Dedifferentiated amniotic fluid mesenchymal stem cell (primary cell): ENCODE measurements at regions not wholly inside any gene's neighbourhood (a gene's known extent, or its start where the extent isn't known, plus 50 kb on each side); places are given as distances from the start of the nearest gene placed in this dataset.
"Not testable (repeated sequence)": the region's sequence is repeated elsewhere in the genome, so short reads cannot be mapped to it uniquely, and the experiment has no call there.

ENCODE experiments used
- DNase-seq: peaks from one replicate; pipeline ENCODE4 v3.0.0-alpha.2; 2016; ENCODE audit errors: extremely low spot score

- no peak for DNase-seq
Observed at GRCh38 chr16:56013962-56014552, 138.9 kb upstream of the CES5A start.

GRCh38 chr16:56012482-56012811 is 137.3 kb upstream of the CES5A start:
- no peak for DNase-seq

- no peak for DNase-seq
Observed at GRCh38 chr16:56011808-56012481, 136.8 kb upstream of the CES5A start.

- DNase-seq: no peak
Observed at GRCh38 chr16:56005958-56006357, 130.8 kb upstream of the CES5A start.

GRCh38 chr16:55999683-56000082 is 124.5 kb upstream of the CES5A start:
- DNase-seq: no peak

DNA sequence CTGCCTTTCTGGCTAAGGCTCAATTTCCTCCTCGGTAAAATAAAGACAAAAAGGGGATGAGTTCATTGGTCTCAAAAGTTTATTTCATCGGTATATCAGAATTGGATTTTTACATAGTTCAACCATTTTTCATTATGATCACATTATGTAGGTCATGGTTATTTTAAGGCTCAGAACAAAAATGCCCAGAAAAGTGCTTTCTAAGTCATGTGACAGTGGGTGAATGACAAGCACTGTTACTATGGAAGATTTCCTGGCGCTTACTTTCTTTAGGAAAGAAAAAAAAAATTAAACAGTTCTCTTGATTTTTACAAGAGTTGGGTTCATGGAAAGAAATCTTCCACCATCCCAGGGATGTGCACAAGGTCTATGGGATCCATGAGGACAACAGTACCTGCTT is 117.9 kb upstream of the CES5A start:
- no peak for DNase-seq

DNA sequence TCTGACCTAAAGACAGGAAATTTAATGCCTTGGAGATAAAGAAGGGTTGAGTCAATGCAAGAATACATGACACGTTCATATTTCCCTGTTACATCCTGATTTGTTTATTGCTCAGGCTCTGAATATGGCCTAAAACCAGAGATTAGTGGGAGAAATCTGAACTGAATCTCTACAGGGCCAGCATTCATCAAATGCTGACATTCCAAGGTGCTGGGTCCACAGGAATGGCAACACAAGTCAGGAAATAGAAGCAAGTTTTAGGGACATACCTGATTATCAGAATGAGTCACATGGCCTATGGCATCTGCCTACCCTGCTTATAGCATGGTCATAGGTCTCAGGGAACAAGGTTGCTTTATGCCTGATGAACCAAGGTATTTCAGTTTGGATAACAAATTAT is 117.4 kb upstream of the CES5A start:
- no peak for DNase-seq

GRCh38 chr16:55991843-55992242 is 116.7 kb upstream of the CES5A start:
- no peak for DNase-seq

DNA sequence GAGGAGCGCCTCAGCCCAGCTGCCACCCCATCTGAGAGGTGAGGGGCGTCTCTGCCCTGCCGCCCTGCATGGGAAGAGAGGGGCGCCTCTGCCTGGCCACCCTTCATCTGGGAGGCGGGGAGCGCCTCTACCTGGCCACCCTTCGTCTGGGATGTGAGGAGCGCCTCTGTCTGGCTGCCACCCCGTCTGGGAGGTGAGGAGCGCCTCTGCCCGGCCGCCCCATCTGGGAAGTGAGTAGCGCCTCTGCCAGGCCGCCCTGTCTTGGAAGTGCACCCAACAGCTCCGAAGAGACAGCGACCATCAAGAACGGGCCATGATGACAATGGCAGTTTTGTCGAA is 114.4 kb upstream of the CES5A start:
- DNase-seq: no peak

DNA sequence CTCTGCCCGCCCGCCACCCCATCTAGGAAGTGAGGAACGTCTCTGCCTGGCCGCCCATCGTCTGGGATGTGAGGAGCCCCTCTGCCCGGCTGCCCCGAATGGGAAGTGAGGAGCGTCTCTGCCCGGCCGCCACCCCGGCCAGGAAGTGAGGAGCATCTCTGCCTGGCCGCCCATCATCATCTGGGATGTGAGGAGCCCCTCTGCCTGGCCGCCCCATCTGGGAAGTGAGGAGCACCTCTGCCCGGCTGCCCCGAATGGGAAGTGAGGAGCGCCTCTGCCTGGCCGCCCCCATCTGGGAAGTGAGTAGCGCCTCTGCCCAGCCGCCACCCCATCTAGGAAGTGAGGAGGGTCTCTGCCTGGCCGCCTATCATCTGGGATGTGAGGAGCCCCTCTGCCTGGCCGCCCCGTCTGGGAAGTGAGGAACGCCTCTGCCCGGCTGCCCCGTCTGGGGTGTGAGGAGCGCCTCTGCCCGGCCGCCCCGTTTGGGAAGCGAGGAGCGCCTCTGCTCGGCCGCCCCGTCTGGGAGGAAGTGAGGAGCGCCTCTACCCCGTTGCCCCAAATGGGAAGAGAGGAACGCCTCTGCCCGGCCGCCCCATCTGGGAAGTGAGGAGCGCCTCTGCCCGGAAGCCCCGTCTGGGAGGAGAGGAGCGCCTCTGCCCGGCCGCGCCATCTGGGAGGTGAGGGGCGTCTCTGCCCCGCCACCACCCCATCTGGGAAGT is 113.8 kb upstream of the CES5A start:
- DNase-seq: not testable (repeated sequence)

DNA sequence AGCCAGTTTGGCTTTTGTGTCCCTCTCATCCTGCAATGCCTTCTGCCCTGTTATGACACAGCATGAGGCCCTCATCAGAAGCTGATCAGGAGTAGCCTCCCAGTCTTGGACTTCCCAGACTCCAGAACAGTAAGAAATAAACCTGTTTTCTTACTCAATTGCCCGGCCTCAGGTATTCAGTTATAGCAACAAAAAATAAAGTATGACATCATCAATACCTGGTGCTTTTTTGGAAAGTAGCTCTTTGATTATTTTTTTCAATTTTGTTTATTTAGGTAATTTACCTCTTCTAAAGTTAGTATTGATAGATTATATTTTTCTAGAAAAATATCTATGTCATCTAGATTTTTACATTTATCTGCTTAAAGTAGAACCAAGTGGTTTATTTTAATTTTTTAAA is 112.8 kb upstream of the CES5A start:
- DNase-seq: no peak

DNA sequence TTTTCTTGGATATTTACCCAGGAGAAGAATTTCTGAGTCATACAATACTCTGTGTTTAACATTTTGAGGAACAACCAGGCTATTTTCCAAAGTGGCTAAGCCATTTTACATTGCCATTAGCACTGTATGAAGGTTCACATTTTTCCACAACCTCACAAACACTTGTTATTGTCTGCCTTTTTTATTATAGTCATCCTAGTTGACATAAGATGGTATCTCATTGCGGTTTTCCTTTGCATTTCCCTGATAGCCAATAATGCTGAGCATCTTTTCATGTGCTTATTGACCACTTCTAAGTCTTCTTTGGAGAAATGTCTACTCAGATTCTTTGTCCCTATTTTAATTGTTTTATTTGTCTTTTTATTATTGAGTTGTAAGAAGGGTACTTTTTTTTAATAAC is 107.4 kb upstream of the CES5A start:
- no peak for DNase-seq

DNA sequence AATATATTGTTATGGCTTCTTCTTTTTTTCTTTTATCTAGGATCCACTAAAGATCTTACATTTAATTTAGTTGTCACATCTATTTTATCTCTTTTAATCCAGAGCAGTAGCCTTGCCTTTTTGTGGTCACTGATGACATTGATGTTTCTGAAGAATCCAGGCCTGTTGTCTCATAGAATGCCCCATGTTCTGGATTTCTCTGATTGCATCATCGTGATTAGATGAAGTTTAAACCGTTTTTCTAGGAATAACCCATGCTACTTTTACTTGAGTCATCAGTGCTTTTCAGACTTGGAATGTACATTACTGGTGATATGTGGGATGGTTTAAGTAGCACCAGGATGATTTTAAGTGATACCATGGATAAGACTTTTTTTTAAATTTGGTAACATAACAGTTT is 106.4 kb upstream of the CES5A start:
- DNase-seq: no peak

DNA sequence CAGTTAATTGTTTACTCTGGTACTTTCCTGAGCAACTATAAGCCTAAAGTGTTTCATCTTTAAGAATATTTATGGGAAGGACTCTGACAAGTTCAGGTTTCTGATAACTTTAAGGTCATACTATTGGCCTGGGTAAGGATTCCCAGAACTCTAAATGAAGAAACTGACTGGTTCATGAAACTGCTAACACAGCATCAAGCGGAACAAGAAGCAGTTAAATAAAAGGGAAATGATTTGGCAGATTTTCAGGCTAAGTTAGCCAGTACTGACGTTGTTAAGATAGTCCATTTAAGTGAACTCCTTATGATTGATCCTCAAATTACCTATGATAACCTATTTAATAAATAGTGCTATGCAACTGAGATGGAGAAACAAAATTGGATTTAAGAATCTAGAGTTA is 101.6 kb upstream of the CES5A start:
- DNase-seq: no peak

DNA sequence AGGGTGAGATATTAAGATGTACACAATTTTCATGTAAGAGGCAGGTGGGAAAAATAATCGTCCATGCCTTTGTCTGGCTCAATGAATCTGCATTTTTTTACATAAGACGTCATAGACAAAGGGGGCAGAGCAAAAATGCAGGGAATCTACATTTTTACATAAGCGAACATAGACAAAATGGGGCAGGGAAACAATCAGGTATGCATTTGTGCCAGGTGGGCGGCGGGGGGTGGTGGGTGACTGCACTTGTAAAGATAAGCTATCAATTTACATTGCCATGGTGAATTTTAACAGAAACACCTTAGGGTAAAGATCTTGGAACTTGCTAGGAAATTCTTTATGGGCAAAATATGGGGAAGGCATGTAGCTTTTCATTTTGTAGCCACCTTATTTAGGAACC is 96.3 kb upstream of the CES5A start:
- no peak for DNase-seq

- no peak for DNase-seq
Observed at GRCh38 chr16:55968221-55968620, 93.0 kb upstream of the CES5A start.

- no peak for DNase-seq
Observed at GRCh38 chr16:55964923-55965475, 89.8 kb upstream of the CES5A start.

DNA sequence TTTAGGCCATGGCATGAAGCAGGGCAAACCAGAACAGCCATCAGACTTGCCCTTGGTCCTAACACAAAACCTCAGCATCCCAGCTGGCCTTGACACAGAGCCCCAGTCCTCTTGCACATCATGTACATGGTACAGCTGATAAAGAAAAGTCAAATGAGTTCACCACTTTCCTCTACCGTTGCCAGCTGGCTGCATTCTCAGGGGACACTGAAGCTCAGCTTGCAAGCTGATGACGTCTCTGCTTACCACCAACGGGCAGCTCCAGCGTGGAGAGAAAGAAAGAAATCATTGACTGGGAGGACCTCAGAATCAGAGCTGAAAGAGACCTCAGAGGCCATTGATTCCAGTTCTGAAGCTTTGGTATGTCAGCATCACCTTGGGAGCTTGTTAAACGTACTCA is 80.7 kb upstream of the CES5A start:
- no peak for DNase-seq

DNA sequence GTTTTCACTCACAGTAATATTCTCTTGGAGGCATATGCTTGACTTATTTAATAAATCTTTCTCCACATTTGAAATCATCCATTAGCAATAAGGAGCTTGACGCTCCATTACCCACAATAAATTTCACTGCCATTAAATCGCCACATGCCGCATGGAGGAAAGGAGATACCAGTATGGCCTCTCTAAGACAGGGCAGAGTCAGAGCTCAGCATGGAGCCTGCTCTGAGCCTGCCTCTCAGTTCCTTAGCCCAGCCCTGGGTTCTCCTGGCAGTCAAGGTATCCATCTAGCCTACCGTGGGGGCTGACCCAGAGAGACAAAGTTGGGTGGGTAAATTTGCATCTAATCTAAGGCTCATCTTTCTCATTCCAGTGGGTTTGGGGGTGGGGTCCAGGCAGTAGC is 80.3 kb upstream of the CES5A start:
- no peak for DNase-seq

DNA sequence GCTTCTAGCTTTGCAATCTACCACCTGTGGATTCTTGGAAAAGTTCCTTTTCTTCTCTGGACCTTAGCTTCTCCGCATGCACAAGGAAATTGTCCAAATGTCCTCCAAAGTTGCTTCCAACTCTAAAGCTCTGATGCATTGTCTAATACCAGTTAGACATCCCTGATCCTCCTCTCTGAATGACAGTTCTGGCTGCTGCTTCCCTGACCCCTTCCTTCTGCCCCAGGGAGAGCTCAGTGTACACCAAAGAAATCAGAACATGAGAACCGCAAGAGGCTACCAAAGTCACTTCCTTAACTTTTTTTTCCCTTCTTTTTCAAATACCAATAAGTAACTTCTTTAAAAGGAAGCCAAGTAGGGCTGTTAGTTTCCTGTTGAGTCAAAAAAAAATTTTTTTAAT is 79.7 kb upstream of the CES5A start:
- no peak for DNase-seq

- DNase-seq: no peak
Observed at GRCh38 chr16:55949518-55949917, 74.3 kb upstream of the CES5A start.

GRCh38 chr16:55948230-55948629 is 73.1 kb upstream of the CES5A start:
- no peak for DNase-seq

DNA sequence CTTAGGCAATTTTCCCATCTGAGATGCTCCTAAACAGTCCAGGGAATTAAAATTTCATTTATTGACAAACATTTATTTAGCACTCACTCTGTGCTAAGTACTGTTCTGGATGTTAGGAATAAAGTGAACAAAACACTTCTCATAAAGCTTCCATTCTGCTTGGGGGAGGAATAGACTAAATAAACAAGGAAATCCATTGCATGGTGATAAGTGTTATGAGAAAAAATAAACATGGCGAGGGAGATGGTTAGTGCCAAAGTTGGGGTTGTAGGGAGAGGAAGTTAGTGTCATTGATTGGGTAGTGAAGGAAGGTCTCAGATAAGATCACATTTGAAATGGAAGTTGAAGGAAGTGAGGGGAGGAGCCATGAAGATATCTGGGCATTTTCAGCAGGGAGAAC is 72.2 kb upstream of the CES5A start:
- no peak for DNase-seq
